Epithelial cell of proximal tubule (primary cell): ENCODE measurements at regions not wholly inside any gene's neighbourhood (a gene's known extent, or its start where the extent isn't known, plus 50 kb on each side); places are given as distances from the start of the nearest gene placed in this dataset.

ENCODE experiments used
- DNase-seq: peaks from one replicate; pipeline ENCODE4 v3.0.0-alpha.2; 2011; ENCODE audit warnings: low read depth
- H3K4me3 ChIP-seq: 2 replicates; pipeline ENCODE4 v1.5.1; 2011; ENCODE audit warnings: low read depth, mild to moderate bottlenecking, low read length
- TF ChIP-seq, protein P1 (sequence below): conservative IDR thresholded peaks from 2 replicates; pipeline ENCODE4 v1.5.1; 2012; ENCODE audit warnings: low read depth, mild to moderate bottlenecking, low read length

DNA sequence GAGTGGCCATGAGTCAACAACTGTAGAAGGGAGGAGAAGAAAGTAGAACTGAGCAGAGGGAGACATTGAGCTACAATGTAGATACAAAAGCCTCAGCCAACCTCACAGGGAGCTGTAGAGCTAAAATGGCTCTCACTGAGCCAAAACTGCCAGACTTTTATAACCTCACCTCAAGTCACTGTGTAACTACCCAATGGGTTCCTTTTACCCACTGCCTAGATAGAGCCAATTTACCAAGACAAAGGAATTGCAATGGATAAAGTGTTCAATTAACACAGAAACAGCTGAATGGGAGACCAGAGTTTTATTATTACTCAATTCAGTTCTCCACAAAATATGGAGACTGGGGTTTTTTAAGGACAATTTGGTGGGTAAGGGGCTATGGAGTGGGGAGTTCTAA lies 938.9 kb upstream of the GRIA3 start:
- H3K4me3 ChIP-seq: no peak overlapping the region
- TF ChIP-seq, protein P1, sequence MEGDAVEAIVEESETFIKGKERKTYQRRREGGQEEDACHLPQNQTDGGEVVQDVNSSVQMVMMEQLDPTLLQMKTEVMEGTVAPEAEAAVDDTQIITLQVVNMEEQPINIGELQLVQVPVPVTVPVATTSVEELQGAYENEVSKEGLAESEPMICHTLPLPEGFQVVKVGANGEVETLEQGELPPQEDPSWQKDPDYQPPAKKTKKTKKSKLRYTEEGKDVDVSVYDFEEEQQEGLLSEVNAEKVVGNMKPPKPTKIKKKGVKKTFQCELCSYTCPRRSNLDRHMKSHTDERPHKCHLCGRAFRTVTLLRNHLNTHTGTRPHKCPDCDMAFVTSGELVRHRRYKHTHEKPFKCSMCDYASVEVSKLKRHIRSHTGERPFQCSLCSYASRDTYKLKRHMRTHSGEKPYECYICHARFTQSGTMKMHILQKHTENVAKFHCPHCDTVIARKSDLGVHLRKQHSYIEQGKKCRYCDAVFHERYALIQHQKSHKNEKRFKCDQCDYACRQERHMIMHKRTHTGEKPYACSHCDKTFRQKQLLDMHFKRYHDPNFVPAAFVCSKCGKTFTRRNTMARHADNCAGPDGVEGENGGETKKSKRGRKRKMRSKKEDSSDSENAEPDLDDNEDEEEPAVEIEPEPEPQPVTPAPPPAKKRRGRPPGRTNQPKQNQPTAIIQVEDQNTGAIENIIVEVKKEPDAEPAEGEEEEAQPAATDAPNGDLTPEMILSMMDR: no peak
- DNase-seq: no peak

- H3K4me3 ChIP-seq: no peak overlapping the region
- no peak for DNase-seq
- TF ChIP-seq, protein P1: no peak
Observed at GRCh38 chrX:122245943-122246342, 938.1 kb upstream of the GRIA3 start.

GRCh38 chrX:122246937-122247336 lies 937.1 kb upstream of the GRIA3 start:
- H3K4me3 ChIP-seq: no peak overlapping the region
- TF ChIP-seq, protein P1: no peak
- DNase-seq: no peak

GRCh38 chrX:122248681-122249080 lies 935.4 kb upstream of the GRIA3 start:
- TF ChIP-seq, protein P1: no peak

DNA sequence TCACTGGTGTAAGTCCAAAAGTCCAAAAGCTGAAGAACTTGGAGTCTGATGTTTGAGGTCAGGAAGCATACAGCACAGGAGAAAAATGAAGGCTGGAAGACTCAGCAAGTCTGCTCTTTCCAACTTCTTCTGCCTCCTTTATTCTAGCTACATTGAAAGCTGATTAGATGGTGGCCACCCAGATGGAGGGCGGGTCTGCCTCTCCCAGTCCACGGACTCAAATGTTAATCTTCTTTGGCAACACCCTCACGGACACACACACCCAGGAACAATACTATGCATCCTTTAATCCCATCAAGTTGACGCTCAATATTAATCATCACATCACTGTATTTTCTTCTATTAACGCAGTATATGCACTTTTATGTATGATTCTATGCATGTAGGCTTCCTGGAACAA lies 931.6 kb upstream of the GRIA3 start:
- TF ChIP-seq, protein P1: no peak
- no peak for DNase-seq
- H3K4me3 ChIP-seq: no peak overlapping the region

More at GRCh38 chrX:122248681-122249080, 935.4 kb upstream of the GRIA3 start:
- DNase-seq: no peak
- no peak overlapping the region for H3K4me3 ChIP-seq

DNA sequence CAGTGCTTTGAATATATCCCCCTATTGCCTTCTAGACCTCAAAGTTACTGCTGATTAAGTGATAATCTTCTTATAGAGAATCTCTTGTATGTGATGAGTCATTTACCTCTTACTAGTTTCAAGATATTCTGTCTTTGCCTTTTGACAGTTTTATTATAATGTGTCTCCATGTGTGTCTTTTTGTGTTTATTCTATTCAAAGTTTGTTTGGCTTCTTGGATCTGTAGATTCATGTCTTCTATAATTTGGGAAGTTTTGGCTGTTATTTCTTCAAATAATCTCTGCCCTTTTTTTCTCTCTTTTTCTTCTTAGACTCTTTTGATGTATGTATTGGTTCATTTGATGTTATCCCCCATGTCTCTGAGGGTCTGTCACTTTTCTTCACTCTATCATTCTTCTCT lies 915.7 kb upstream of the GRIA3 start:
- TF ChIP-seq, protein P1: no peak
- DNase-seq: no peak
- no peak overlapping the region for H3K4me3 ChIP-seq

DNA sequence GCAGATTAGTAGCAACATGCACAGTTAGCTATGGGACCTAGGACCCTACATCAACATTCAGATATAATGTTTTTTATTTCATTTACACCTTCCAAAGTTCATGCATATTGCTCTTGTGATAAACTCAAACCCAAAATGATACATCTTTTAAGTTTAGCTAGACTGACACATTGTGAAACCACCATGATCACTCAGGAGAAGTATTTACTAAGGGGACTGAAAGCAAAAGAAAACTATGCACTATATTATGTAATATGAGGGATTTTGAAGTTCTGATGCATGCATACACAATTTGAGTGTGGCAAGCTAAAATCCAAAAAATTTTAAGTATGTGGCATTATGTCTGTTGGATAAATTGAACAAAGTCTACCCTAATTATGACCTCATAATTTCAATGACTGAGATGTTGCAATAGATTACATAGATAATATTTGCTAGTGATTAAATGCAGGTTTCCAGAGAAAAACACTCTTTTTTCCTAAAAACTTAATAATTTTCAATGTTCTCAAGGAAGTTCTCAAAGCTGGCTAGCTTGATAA lies 914.8 kb upstream of the GRIA3 start:
- DNase-seq: no peak
- no peak overlapping the region for H3K4me3 ChIP-seq
- TF ChIP-seq, protein P1: no peak
